GM12878 (cell line): ENCODE measurements at regions not wholly inside any gene's neighbourhood (a gene's known extent, or its start where the extent isn't known, plus 50 kb on each side); places are given as distances from the start of the nearest gene placed in this dataset.

Experiments
- JUNB ChIP-seq: IDR thresholded peaks from 2 replicates; pipeline ENCODE4 v1.6.1; 2016; ENCODE audit warnings: antibody characterized with exemption, mild to moderate bottlenecking
- PAX8 ChIP-seq: fragments of 450-650 bp; IDR thresholded peaks from 2 replicates; pipeline ENCODE4 v1.6.1; 2017; ENCODE audit warnings: mild to moderate bottlenecking, moderate library complexity
- RFX5 ChIP-seq: IDR thresholded peaks from 2 replicates; pipeline ENCODE4 v1.6.1; 2011; ENCODE audit warnings: low read depth, low read length, improper control_type of control experiment
- SRF ChIP-seq, 2 experiments: IDR thresholded peaks; 2 replicates each; pipeline ENCODE4 v1.6.1; 2011; ENCODE audit warnings: low read depth in 2 of 2, low read length in 2 of 2, mild to moderate bottlenecking in 1 of 2, moderate library complexity in 1 of 2
- YY1 ChIP-seq: IDR thresholded peaks from 2 replicates; pipeline ENCODE4 v1.6.1; 2011; ENCODE audit warnings: low read depth, mild to moderate bottlenecking, low read length
- TF ChIP-seq, protein P1 (sequence below), 3 experiments: IDR thresholded peaks in 2 of 3; conservative IDR thresholded peaks in 1 of 3; 2 replicates each; pipeline ENCODE4 v1.5.1; 2011; ENCODE audit warnings: low read depth in 3 of 3, low read length in 3 of 3, mild to moderate bottlenecking in 3 of 3, control low read depth in 2 of 3, moderate library complexity in 2 of 3, inconsistent platforms in 1 of 3, mixed read lengths in 1 of 3; ENCODE audit not compliant: control insufficient read depth in 2 of 3, insufficient read depth in 1 of 3; ENCODE audit errors: extremely low read depth in 1 of 3

DNA sequence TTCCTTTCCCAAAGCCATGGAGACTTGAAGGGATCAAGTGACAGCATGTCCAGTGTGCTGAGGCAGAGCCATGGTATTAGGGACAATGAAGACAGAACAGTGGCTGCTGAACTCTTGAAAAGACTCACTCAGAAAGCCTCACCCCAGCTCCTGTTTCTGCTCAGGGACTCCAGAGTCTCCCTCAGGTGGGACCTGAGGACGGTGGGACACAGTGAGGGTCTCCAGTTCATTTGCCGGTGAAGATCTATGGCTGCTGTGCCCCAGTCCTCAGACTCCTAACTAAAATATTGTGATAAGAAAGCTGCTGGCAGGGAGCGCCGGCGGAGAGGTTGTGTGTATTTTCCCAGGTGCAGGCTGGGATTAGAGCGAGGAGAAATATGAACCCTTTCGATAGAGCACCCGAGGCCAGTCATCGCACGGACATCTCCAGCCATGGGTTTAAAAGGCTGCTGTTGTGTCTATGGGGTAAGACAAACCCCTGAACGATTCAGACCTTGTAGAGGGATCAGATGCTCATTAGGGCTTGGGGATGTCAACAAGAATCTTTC lies 57.2 kb downstream of the C7orf25 start:
- TF ChIP-seq, protein P1, sequence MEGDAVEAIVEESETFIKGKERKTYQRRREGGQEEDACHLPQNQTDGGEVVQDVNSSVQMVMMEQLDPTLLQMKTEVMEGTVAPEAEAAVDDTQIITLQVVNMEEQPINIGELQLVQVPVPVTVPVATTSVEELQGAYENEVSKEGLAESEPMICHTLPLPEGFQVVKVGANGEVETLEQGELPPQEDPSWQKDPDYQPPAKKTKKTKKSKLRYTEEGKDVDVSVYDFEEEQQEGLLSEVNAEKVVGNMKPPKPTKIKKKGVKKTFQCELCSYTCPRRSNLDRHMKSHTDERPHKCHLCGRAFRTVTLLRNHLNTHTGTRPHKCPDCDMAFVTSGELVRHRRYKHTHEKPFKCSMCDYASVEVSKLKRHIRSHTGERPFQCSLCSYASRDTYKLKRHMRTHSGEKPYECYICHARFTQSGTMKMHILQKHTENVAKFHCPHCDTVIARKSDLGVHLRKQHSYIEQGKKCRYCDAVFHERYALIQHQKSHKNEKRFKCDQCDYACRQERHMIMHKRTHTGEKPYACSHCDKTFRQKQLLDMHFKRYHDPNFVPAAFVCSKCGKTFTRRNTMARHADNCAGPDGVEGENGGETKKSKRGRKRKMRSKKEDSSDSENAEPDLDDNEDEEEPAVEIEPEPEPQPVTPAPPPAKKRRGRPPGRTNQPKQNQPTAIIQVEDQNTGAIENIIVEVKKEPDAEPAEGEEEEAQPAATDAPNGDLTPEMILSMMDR (IDR thresholded peaks at IDR 0.05 in 2 of 3, conservative IDR thresholded peaks at IDR 0.05 in 1 of 3; ENCODE audit: control insufficient read depth in 2 of 3, extremely low read depth in 1 of 3, insufficient read depth in 1 of 3, low read depth in 3 of 3, low read length in 3 of 3), result no peak
- TF ChIP-seq PAX8 (no peak), RFX5 (no peak), SRF (IDR thresholded peaks at IDR 0.05; ENCODE audit: low read depth in 2 of 2, low read length in 2 of 2) (no peak), YY1 (no peak), JUNB (no peak)
